ENCODE measurements at regions not wholly inside any gene's neighbourhood (a gene's known extent, or its start where the extent isn't known, plus 50 kb on each side); places are given as distances from the start of the nearest gene placed in this dataset.
A peak's percentile ranks its signal among the peaks of the same experiment; 100 is the strongest.

DNA sequence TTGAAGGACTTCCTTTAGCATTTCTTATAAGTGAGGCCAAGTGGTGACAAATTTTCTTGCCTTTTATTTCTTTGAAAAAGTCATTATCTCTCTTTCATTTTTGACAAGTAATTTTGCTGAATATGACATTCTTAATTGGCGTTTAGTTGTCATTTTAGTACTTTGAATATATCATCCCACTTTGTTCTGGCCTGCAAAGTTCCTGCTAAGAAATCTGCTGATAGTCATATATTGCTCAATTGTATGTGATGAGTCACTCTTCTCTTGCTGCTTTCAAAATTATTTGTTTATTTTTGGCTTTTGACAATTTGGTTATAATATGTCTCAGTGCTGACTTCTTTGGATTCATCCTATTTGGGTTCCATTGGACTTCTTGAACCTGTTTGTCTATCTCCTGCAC, 312.6 kb downstream of the DUSP10 start:
- DNase-seq (ENCODE audit: low read depth in 2 of 2): peak in 1 of 2 donors; percentile 79

DNA sequence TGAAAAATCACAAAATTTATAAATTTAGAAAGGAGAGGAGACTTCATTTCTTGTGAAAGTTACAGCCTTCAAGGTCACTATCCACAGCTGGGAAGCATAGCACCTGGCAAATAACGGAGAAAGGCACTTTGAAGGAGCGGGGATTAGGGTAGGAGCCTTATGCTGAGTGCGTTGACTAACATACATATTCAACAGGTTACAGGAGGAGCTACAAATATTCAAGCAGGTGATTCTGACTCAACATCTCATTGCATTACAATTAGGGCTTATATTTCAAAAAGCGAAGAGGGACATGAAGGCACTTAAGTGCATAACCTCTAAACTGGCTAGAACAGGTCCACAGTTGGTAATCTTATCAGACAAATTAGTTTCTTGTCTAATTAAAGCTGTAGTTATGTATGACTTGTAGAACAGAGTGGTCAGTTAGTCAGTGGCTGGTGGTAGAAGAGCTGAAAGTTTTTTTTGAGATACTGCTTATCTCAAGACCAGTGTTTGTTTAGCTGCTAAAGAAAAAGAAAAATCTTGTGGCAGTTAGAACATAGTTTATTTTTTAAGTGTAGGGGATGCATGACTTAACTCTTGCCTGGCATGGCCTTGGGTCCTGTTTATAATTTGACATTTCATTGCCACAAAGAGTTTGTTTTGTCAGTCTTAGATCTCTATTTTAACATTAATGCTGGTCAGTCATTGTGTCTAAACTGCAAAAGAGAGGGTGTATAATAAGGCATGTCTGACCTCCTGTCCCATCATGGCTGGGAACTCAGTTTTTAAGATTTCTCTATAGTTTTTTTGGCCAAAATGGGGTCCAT, 311.5 kb downstream of the DUSP10 start:
- peak; percentile 32 to 81 for DNase-seq (ENCODE audit: low read depth in 2 of 2)
- no peaks in the 10 kb centered on the region for H3K79me2 ChIP-seq (ENCODE audit: control insufficient read depth, insufficient read depth, low read length)
- TF ChIP-seq EZH2 (IDR thresholded peaks at IDR 0.05; ENCODE audit: low read length, missing control alignments): no peak
- TF ChIP-seq, protein P1, sequence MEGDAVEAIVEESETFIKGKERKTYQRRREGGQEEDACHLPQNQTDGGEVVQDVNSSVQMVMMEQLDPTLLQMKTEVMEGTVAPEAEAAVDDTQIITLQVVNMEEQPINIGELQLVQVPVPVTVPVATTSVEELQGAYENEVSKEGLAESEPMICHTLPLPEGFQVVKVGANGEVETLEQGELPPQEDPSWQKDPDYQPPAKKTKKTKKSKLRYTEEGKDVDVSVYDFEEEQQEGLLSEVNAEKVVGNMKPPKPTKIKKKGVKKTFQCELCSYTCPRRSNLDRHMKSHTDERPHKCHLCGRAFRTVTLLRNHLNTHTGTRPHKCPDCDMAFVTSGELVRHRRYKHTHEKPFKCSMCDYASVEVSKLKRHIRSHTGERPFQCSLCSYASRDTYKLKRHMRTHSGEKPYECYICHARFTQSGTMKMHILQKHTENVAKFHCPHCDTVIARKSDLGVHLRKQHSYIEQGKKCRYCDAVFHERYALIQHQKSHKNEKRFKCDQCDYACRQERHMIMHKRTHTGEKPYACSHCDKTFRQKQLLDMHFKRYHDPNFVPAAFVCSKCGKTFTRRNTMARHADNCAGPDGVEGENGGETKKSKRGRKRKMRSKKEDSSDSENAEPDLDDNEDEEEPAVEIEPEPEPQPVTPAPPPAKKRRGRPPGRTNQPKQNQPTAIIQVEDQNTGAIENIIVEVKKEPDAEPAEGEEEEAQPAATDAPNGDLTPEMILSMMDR (conservative IDR thresholded peaks at IDR 0.05 in 1 of 2, IDR thresholded peaks at IDR 0.05 in 1 of 2; ENCODE audit: low read depth in 1 of 2, low read length in 2 of 2): no peak
- H3K4me2 ChIP-seq (ENCODE audit: extremely low read depth, insufficient read depth, low read length): no peak overlapping the region
- no peak overlapping the region for H3K4me3 ChIP-seq (replicated peaks in 1 of 4; ENCODE audit: control extremely low read depth in 1 of 4, insufficient read depth in 1 of 4, low read depth in 3 of 4, low read length in 4 of 4)
- H2AFZ ChIP-seq (ENCODE audit: low read length): no peak overlapping the region
- H4K20me1 ChIP-seq (ENCODE audit: control insufficient read depth, extremely low read depth, insufficient read depth, low read length): no peaks in the 10 kb centered on the region
- H3K27me3 ChIP-seq (ENCODE audit: control insufficient read depth, insufficient read depth, low read length): no peaks in the 10 kb centered on the region
- H3K9me3 ChIP-seq (ENCODE audit: control insufficient read depth, insufficient read depth, low read depth, low read length): no peaks in the 10 kb centered on the region
- H3K27ac ChIP-seq (ENCODE audit: insufficient read depth, low read length): no peak overlapping the region
- H3K36me3 ChIP-seq (ENCODE audit: control insufficient read depth, insufficient read depth, low read length): no peaks in the 10 kb centered on the region
- peaks cover 2% of the 10 kb centered on the region for H3K4me1 ChIP-seq (ENCODE audit: control insufficient read depth, extremely low read depth, insufficient read depth, low read length)
- no peak overlapping the region for H3K9ac ChIP-seq (ENCODE audit: insufficient read depth, low read length)

More for the DNA sequence above, 312.6 kb downstream of the DUSP10 start:
- no peak overlapping the region for H3K9ac ChIP-seq (ENCODE audit: insufficient read depth, low read length)
- H3K27ac ChIP-seq (ENCODE audit: insufficient read depth, low read length): no peak overlapping the region
- no peaks in the 10 kb centered on the region for H3K36me3 ChIP-seq (ENCODE audit: control insufficient read depth, insufficient read depth, low read length)
- no peak overlapping the region for H2AFZ ChIP-seq (ENCODE audit: low read length)
- H3K4me3 ChIP-seq (replicated peaks in 1 of 4; ENCODE audit: control extremely low read depth in 1 of 4, insufficient read depth in 1 of 4, low read depth in 3 of 4, low read length in 4 of 4): no peak overlapping the region
- no peak overlapping the region for H3K4me2 ChIP-seq (ENCODE audit: extremely low read depth, insufficient read depth, low read length)
- H3K4me1 ChIP-seq (ENCODE audit: control insufficient read depth, extremely low read depth, insufficient read depth, low read length): peaks cover 2% of the 10 kb centered on the region
- TF ChIP-seq EZH2 (IDR thresholded peaks at IDR 0.05; ENCODE audit: low read length, missing control alignments): no peak
- no peaks in the 10 kb centered on the region for H3K27me3 ChIP-seq (ENCODE audit: control insufficient read depth, insufficient read depth, low read length)
- H3K79me2 ChIP-seq (ENCODE audit: control insufficient read depth, insufficient read depth, low read length): no peaks in the 10 kb centered on the region
- H3K9me3 ChIP-seq (ENCODE audit: control insufficient read depth, insufficient read depth, low read depth, low read length): no peaks in the 10 kb centered on the region
- no peaks in the 10 kb centered on the region for H4K20me1 ChIP-seq (ENCODE audit: control insufficient read depth, extremely low read depth, insufficient read depth, low read length)

DNA sequence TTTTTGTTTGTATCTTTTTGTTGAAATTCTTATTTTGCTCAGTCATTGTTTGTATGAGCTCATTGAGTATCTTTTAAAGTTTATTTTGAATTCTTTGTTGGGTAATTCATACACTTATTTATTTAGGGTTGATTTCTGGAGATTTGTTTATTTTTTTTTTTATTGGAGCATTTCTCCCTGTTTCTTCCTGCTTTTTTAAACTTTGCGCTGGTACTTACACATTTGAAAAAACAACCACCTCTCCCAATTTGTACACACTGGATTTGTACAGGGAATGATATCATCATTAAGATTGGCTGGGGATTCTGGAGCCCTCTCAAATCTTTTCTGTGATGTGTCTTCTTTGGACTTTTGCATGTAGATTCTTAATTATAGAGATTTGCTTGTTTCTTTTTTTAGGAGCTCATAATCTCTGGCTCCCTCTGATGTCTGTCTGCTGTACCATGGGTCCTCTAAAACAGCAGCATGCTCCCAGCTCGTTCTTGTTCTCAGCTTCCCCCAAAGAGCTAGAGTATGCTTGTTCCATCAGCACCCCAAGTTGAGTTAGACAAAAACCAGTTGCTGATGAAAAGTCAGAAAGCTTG, 310.7 kb downstream of the DUSP10 start:
- Histone ChIP-seq H3K27me3 (ENCODE audit: control insufficient read depth, insufficient read depth, low read length) (no peaks in the 10 kb centered on the region), H2AFZ (ENCODE audit: low read length) (no peak overlapping the region), H3K36me3 (ENCODE audit: control insufficient read depth, insufficient read depth, low read length) (no peaks in the 10 kb centered on the region), H3K9me3 (ENCODE audit: control insufficient read depth, insufficient read depth, low read depth, low read length) (no peaks in the 10 kb centered on the region), H3K4me3 (replicated peaks in 1 of 4; ENCODE audit: control extremely low read depth in 1 of 4, insufficient read depth in 1 of 4, low read depth in 3 of 4, low read length in 4 of 4) (no peak overlapping the region), H3K79me2 (ENCODE audit: control insufficient read depth, insufficient read depth, low read length) (no peaks in the 10 kb centered on the region), H3K27ac (ENCODE audit: insufficient read depth, low read length) (no peak overlapping the region), H3K9ac (ENCODE audit: insufficient read depth, low read length) (no peak overlapping the region), H3K4me2 (ENCODE audit: extremely low read depth, insufficient read depth, low read length) (no peak overlapping the region), H3K4me1 (ENCODE audit: control insufficient read depth, extremely low read depth, insufficient read depth, low read length) (peaks cover 2% of the 10 kb centered on the region), H4K20me1 (ENCODE audit: control insufficient read depth, extremely low read depth, insufficient read depth, low read length) (no peaks in the 10 kb centered on the region)
- DNase-seq (ENCODE audit: low read depth in 2 of 2): peak; percentile 26 to 75
- TF ChIP-seq EZH2 (IDR thresholded peaks at IDR 0.05; ENCODE audit: low read length, missing control alignments): no peak
- TF ChIP-seq, protein P1 (conservative IDR thresholded peaks at IDR 0.05 in 1 of 2, IDR thresholded peaks at IDR 0.05 in 1 of 2; ENCODE audit: low read depth in 1 of 2, low read length in 2 of 2): peak; percentile 56 to 65
